HCT116 (cell line): ENCODE measurements at regions not wholly inside any gene's neighbourhood (a gene's known extent, or its start where the extent isn't known, plus 50 kb on each side); places are given as distances from the start of the nearest gene placed in this dataset.

Experiments
- ATAC-seq: fragments of 200-7000 bp; cut with Tn5 transposase; 2 replicates; pipeline ENCODE4 v1.9.1; 2020; ENCODE audit warnings: mild to moderate bottlenecking, moderate library complexity
- BruUV-seq: library from RNA; stranded (reverse); fragments of 400-500 nt; replicated peaks from 2 replicates; lab custom pipeline; 2021; lab: Mats Ljungman, UMichigan
- CTCF ChIA-PET: fragments of 300-600 bp; sonication (Branson Sonifier 250); formaldehyde crosslinking; loops from one replicate; lab custom pipeline; 2021; ENCODE audit warnings: antibody characterized with exemption; lab: Charles Lee
- POLR2A ChIA-PET: fragments of 300-600, 350-600 bp; sonication (Branson Sonifier 250); formaldehyde crosslinking; loops from one replicate; lab custom pipeline; 2021; ENCODE audit warnings: antibody characterized with exemption; lab: Charles Lee
- RAD21 ChIA-PET, 2 experiments: fragments of 300-600 bp; sonication (Branson Sonifier 250); formaldehyde crosslinking; loops; one replicate each; lab custom pipeline; 2023; ENCODE audit warnings: low total read pairs in 2 of 2; ENCODE audit not compliant: uncharacterized antibody in 2 of 2, unreplicated experiment in 2 of 2, low non-redundant PET in 1 of 2; lab: Charles Lee
- DNase-seq: peaks from one replicate; pipeline ENCODE4 v3.0.0-alpha.2; 2010; ENCODE audit warnings: low read depth, low spot score
- H2AFZ ChIP-seq: fragments of 200-600 bp; shearing (Covaris generic), sonication (generic); 2 replicates; pipeline ENCODE4 v1.6.1; 2017; ENCODE audit warnings: low read depth, mixed run types, mixed read lengths, antibody characterized with exemption, low read length; ENCODE audit not compliant: poor library complexity, severe bottlenecking
- H3K27ac ChIP-seq: 2 replicates; pipeline ENCODE4 v1.5.1; 2012; ENCODE audit warnings: low read depth, low read length
- H3K27me3 ChIP-seq: fragments of 200-600 bp; sonication (generic); 2 replicates; pipeline ENCODE4 v1.6.1; 2016; ENCODE audit warnings: mixed run types, low read length, mixed read lengths; ENCODE audit not compliant: insufficient read depth
- H3K36me3 ChIP-seq, 2 experiments: fragments of 200-500 bp in 1 of 2; fragments of 200-600 bp in 1 of 2; sonication (Bioruptor generic) in 1 of 2; sonication (generic) in 1 of 2; 2 replicates each; pipeline versions ENCODE4 v1.5.1 to v1.6.1; 2014 to 2016; ENCODE audit warnings: low read length in 2 of 2, inconsistent platforms in 1 of 2, mixed read lengths in 1 of 2, mixed run types in 1 of 2; ENCODE audit not compliant: insufficient read depth in 2 of 2, control insufficient read depth in 1 of 2
- H3K4me1 ChIP-seq, 2 experiments: fragments of 200-600 bp in 1 of 2; sonication (generic) in 1 of 2; 2 replicates each; pipeline versions ENCODE4 v1.5.1 to v1.6.1; 2012 to 2017; ENCODE audit warnings: low read length in 2 of 2, inconsistent platforms in 1 of 2, mild to moderate bottlenecking in 1 of 2, mixed read lengths in 1 of 2, mixed run types in 1 of 2, moderate library complexity in 1 of 2; ENCODE audit not compliant: insufficient read depth in 2 of 2, control insufficient read depth in 1 of 2
- H3K4me2 ChIP-seq: fragments of 200-600 bp; sonication (generic); 2 replicates; pipeline ENCODE4 v1.6.1; 2017; ENCODE audit warnings: mixed run types, low read length, mixed read lengths
- H3K4me3 ChIP-seq, 2 experiments: fragments of 200-600 bp in 1 of 2; sonication (generic) in 1 of 2; replicated peaks in 1 of 2; 2 replicates each; pipeline ENCODE4 v1.5.1; 2011 to 2016; ENCODE audit warnings: low read length in 2 of 2, control low read depth in 1 of 2, low read depth in 1 of 2, mild to moderate bottlenecking in 1 of 2, mixed read lengths in 1 of 2, mixed run types in 1 of 2
- H3K79me2 ChIP-seq: fragments of 200-600 bp; sonication (generic); 2 replicates; pipeline ENCODE4 v1.6.1; 2017; ENCODE audit warnings: mild to moderate bottlenecking, mixed run types, low read length, moderate library complexity, mixed read lengths; ENCODE audit not compliant: insufficient read depth
- H3K9ac ChIP-seq: fragments of 200-600 bp; sonication (generic); 2 replicates; pipeline ENCODE4 v1.6.1; 2016; ENCODE audit warnings: low read length, mixed read lengths
- H3K9me2 ChIP-seq: fragments of 200-600 bp; sonication (generic), shearing (Covaris generic); 2 replicates; pipeline ENCODE4 v1.6.1; 2017; ENCODE audit warnings: mixed run types, mild to moderate bottlenecking, moderate library complexity; ENCODE audit not compliant: insufficient read depth
- H3K9me3 ChIP-seq, 2 experiments: fragments of 200-500 bp in 1 of 2; fragments of 200-600 bp in 1 of 2; sonication (Bioruptor generic) in 1 of 2; sonication (generic) in 1 of 2; 2 replicates each; pipeline ENCODE4 v1.6.1; 2014 to 2017; ENCODE audit warnings: low read length in 2 of 2, mixed read lengths in 2 of 2, inconsistent platforms in 1 of 2, low read depth in 1 of 2, mild to moderate bottlenecking in 1 of 2, mixed run types in 1 of 2, moderate library complexity in 1 of 2; ENCODE audit not compliant: control insufficient read depth in 1 of 2, insufficient read depth in 1 of 2
- H4K20me1 ChIP-seq: fragments of 200-600 bp; sonication (generic), shearing (Covaris generic); 2 replicates; pipeline ENCODE4 v1.6.1; 2017; ENCODE audit warnings: mixed run types, mild to moderate bottlenecking, moderate library complexity; ENCODE audit not compliant: insufficient read depth
- CEBPB ChIP-seq: IDR thresholded peaks from 2 replicates; pipeline ENCODE4 v1.6.1; 2012; ENCODE audit warnings: low read depth
- EZH2phosphoT487 ChIP-seq: fragments of 200-600 bp; IDR thresholded peaks from 2 replicates; pipeline ENCODE4 v1.6.1; 2018; ENCODE audit warnings: antibody characterized with exemption, borderline replicate concordance
- FOSL1 ChIP-seq: IDR thresholded peaks from 2 replicates; pipeline ENCODE4 v1.6.1; 2012; ENCODE audit warnings: low read depth
- POLR2AphosphoS5 ChIP-seq: IDR thresholded peaks from 2 replicates; pipeline ENCODE4 v1.6.1; 2011; ENCODE audit warnings: mild to moderate bottlenecking, low read depth, low read length, moderate library complexity
- SIN3A ChIP-seq: IDR thresholded peaks from 2 replicates; pipeline ENCODE4 v1.6.1; 2012; ENCODE audit warnings: low read depth
- intact Hi-C: fragments of 100-400 bp; cut with micrococcal nuclease; formaldehyde crosslinking; loops from 2 replicates; pipeline ENCODE4 v1.10.0; 2022
- TF ChIP-seq, protein P1 (sequence below): IDR thresholded peaks from 2 replicates; pipeline ENCODE4 v1.6.1; 2012
- TF ChIP-seq, protein P2 (sequence below): IDR thresholded peaks from 2 replicates; pipeline ENCODE4 v1.6.1; 2012

DNA sequence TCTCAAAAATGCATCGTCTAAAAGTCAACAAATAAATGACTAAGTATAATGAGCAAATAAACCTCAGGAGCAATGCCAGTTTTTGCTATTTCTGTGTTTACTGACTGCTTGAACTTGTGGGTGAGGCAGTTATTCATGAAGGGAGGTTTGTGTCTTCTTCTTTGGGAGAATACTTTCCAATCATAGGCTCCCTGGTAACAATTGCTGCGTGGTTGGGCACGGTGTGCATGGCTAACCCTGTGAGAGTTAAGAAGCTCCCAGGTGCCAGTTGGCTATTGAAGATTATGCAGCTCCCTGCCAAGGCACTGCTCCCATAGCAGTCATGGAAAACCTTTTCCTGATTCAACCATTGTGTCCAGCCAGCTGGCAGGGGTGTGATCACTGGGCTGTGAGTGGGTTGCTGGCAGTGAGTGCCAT lies 775.9 kb upstream of the GOT2 start:
- DNase-seq (no peak), ATAC-seq (no peak)
- RAD21 ChIA-PET, result no interaction called here
- Histone ChIP-seq H3K79me2 (no peaks in the 10 kb centered on the region), H3K9me3 (peaks cover 4 to 16% of the 10 kb centered on the region in 2 experiments; a peak in 2 of 4 replicates), H3K4me2 (no peak overlapping the region), H3K4me3 (no peak overlapping the region), H3K9me2 (no peaks in the 10 kb centered on the region), H2AFZ (no peak overlapping the region), H4K20me1 (no peaks in the 10 kb centered on the region), H3K36me3 (no peaks in the 10 kb centered on the region), H3K27me3 (no peaks in the 10 kb centered on the region), H3K9ac (no peak overlapping the region), H3K27ac (no peak overlapping the region), H3K4me1 (no peaks in the 10 kb centered on the region)
- no TSS peak for BruUV-seq
- intact Hi-C loops, result no loop called here
- POLR2A ChIA-PET, result no interaction called here
- CTCF ChIA-PET, result no interaction called here
- TF ChIP-seq, protein P1, sequence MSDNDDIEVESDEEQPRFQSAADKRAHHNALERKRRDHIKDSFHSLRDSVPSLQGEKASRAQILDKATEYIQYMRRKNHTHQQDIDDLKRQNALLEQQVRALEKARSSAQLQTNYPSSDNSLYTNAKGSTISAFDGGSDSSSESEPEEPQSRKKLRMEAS, result no peak
- no peak for TF ChIP-seq EZH2phosphoT487

DNA sequence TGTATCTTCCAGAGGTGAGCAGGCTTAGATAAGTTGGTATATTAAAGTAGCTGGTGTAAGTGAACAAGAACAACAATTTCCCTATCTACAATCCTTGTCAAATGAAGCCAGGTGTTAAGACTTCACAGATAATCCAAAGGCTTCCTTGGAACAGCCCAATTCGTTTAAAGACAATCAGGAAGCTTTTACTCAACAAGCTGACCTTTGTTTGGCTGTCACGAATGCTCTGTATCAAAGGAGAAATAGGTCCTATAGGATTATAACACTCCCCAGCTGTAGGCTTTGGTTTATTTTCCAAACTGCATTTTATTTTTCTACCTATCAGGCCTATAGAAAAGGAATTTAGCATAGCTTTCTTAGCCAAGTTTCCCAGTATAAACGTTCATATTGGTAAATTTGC lies 766.5 kb upstream of the GOT2 start:
- TF ChIP-seq, protein P2, sequence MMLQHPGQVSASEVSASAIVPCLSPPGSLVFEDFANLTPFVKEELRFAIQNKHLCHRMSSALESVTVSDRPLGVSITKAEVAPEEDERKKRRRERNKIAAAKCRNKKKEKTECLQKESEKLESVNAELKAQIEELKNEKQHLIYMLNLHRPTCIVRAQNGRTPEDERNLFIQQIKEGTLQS, result no peak
- TF ChIP-seq FOSL1, result no peak
- TF ChIP-seq CEBPB, result no peak
- no peak for TF ChIP-seq POLR2AphosphoS5
- no peak for TF ChIP-seq SIN3A
- TF ChIP-seq, all 23 proteins: peak for 0
- CTCF ChIA-PET, result no interaction called here
- ATAC-seq, result no peak
- H3K4me2 ChIP-seq, result no peak overlapping the region
- intact Hi-C loops, result no loop called here
- H2AFZ ChIP-seq, result no peak overlapping the region
- no peaks in the 10 kb centered on the region for H4K20me1 ChIP-seq
- no peak overlapping the region for H3K4me3 ChIP-seq
- POLR2A ChIA-PET, result no interaction called here
- no peak overlapping the region for H3K9ac ChIP-seq
- H3K27me3 ChIP-seq, result no peaks in the 10 kb centered on the region
- H3K79me2 ChIP-seq, result no peaks in the 10 kb centered on the region
- H3K9me3 ChIP-seq, result peaks cover 11 to 21% of the 10 kb centered on the region in 2 experiments; a peak in 2 of 4 replicates
- RAD21 ChIA-PET, result no interaction called here
- no peak overlapping the region for H3K27ac ChIP-seq
- no peak for DNase-seq
- H3K9me2 ChIP-seq, result no peaks in the 10 kb centered on the region
- H3K4me1 ChIP-seq, result no peaks in the 10 kb centered on the region
- H3K36me3 ChIP-seq, result no peaks in the 10 kb centered on the region
- BruUV-seq, result no TSS peak
